Activated T-cell treated with anti-CD3 and anti-CD28 coated beads, Interleukin-2, amount 50 U/mL, for 72 hours (primary cell): ENCODE measurements at regions not wholly inside any gene's neighbourhood (a gene's known extent, or its start where the extent isn't known, plus 50 kb on each side); places are given as distances from the start of the nearest gene placed in this dataset.
A peak's percentile ranks its signal among the peaks of the same experiment; 100 is the strongest.
"Not testable (repeated sequence)": the region's sequence is repeated elsewhere in the genome, so short reads cannot be mapped to it uniquely, and the experiment has no call there.

Experiments used
- ATAC-seq, 2 donors: fragments of 150-1000 bp; cut with Tn5 transposase; replicated peaks in 1 of 2; 2 replicates each; pipeline ENCODE4 v1.10.0; 2021; ENCODE audit warnings: moderate library complexity in 2 of 2, mild to moderate bottlenecking in 1 of 2
- DNase-seq, 2 donors: peaks; one replicate each; pipeline ENCODE4 v3.0.0; 2021 to 2022; ENCODE audit warnings: mixed read lengths in 1 of 2
- H3K27ac Mint-ChIP-seq: one replicate; pipeline ENCODE4 v1.8.0; 2022; ENCODE audit warnings: mild to moderate bottlenecking, moderate library complexity, mixed read lengths
- H3K27me3 Mint-ChIP-seq: one replicate; pipeline ENCODE4 v1.8.0; 2022; ENCODE audit warnings: low read depth, mixed read lengths
- H3K36me3 Mint-ChIP-seq, 2 donors: one replicate each; pipeline ENCODE4 v1.8.0; 2022; ENCODE audit warnings: mixed read lengths in 2 of 2, mild to moderate bottlenecking in 1 of 2; ENCODE audit not compliant: insufficient read depth in 2 of 2
- H3K4me1 Mint-ChIP-seq: one replicate; pipeline ENCODE4 v1.8.0; 2022; ENCODE audit warnings: low read depth, mixed read lengths
- H3K4me3 Mint-ChIP-seq, 2 donors: one replicate each; pipeline ENCODE4 v1.8.0; 2022; ENCODE audit warnings: mild to moderate bottlenecking in 2 of 2, mixed read lengths in 2 of 2, moderate library complexity in 2 of 2
- H3K9me3 Mint-ChIP-seq, 2 donors: one replicate each; pipeline ENCODE4 v1.8.0; 2022; ENCODE audit warnings: mixed read lengths in 2 of 2

DNA sequence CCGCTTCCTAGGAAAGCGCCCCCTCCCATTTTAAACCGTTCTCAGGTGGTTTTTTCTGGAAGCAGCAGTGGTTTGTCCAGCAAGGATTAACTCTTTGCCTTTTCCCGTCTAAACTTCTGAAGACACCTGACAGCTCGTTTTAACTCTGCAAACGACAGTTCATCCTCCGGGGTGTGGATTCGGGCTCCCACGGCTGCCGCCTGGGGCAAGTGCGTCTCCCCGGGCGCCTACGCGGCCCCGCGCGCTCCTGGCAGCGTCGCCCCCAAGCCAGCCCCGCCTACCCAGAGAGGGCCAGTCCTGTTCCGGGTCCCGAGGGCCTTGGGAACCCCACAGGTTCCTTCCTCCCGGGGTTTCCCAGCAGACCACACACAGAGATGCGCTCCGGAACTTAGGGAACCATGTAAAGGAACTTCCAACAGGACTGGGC is 54.4 kb downstream of the PRR18 start:
- Mint-ChIP-seq H3K27me3 (peaks cover 52% of the 10 kb centered on the region), H3K4me3 (peak overlapping the region; percentile 71 to 80), H3K27ac (no peak overlapping the region), H3K4me1 (peaks cover 13% of the 10 kb centered on the region), H3K36me3 (peaks cover 0 to 2% of the 10 kb centered on the region in 2 donors), H3K9me3 (no peaks in the 10 kb centered on the region)
- DNase-seq: peak in 1 of 2 donors; percentile 15
- ATAC-seq: no peak

GRCh38 chr6:166253281-166253681 is 54.9 kb downstream of the PRR18 start:
- Mint-ChIP-seq H3K9me3 (no peaks in the 10 kb centered on the region), H3K4me3 (peak overlapping the region; percentile 71 to 80), H3K27ac (no peak overlapping the region), H3K36me3 (peaks cover 0 to 2% of the 10 kb centered on the region in 2 donors), H3K4me1 (peaks cover 8% of the 10 kb centered on the region), H3K27me3 (peaks cover 49% of the 10 kb centered on the region)
- ATAC-seq: peak; percentile 55 to 67
- peak in 1 of 2 donors; percentile 33 for DNase-seq

DNA sequence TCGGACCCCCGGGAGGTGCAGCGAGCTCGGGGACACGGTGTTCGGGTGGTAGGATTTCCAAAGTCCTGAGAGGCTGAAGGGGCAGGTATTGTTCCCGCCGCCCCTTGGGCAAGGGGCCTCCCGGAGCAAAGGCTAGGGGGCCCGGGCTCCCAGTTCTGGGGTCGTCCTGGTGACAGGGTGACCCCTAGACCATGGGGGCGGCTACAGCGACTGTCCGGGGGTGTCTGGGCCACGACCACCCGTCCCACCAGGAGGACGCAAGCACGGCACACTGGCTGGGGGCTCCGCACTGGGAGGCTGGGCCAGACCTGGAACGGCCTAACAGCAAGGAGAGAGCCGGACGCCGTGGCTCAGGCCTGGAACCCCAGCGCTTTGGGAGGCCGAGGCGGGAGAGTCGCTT is 55.6 kb downstream of the PRR18 start:
- H3K4me3 Mint-ChIP-seq: peak overlapping the region in 1 of 2 donors; percentile 80
- DNase-seq (no peak), ATAC-seq (no peak)
- H3K27ac Mint-ChIP-seq: no peak overlapping the region
- peaks cover 1% of the 10 kb centered on the region for H3K4me1 Mint-ChIP-seq
- no peaks in the 10 kb centered on the region for H3K9me3 Mint-ChIP-seq
- peaks cover 0 to 2% of the 10 kb centered on the region in 2 donors for H3K36me3 Mint-ChIP-seq
- H3K27me3 Mint-ChIP-seq: peaks cover 42% of the 10 kb centered on the region

DNA sequence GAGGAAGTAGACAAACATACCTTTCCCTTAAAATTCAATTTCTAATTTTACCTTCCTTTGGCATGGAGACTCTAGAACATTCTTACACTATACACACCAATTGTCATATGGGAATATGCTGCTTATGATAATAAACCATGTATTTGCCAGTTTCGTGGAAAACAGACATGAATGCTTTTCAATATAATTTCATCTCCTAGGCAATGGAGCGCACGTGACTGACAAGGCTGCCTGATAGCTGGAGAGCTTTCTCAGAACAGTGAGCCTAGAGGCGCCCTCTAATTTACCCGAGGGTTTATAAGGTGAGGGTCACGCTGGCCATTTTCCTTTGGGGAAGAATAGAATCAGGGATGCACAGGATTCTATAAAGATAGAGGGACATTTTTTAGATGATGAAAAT is 56.5 kb downstream of the PRR18 start:
- Mint-ChIP-seq H3K36me3 (peaks cover 0 to 2% of the 10 kb centered on the region in 2 donors), H3K27me3 (peaks cover 32% of the 10 kb centered on the region), H3K27ac (no peak overlapping the region), H3K4me3 (peak overlapping the region in 1 of 2 donors; percentile 37), H3K4me1 (no peaks in the 10 kb centered on the region), H3K9me3 (no peaks in the 10 kb centered on the region)
- DNase-seq (no peak), ATAC-seq (no peak)

DNA sequence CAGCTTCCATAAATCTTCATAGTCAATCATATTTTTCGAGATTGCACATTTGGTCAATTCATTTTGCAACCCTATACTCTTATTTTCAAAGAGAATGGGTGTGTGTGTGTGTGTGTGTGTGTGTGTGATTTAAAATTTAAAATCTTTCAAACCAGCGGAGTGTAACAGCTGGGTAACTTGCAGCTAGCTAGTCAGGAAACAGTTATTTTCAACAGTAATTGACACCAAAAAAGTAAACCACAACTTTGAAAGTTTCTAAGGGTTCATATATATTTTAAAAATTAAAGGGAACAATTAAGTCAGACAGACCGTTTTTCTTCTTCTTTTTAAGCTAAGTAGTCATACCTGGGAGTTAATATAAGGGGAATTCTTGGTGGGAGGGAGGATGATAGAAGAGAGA is 57.0 kb downstream of the PRR18 start:
- Mint-ChIP-seq H3K36me3 (peaks cover 0 to 2% of the 10 kb centered on the region in 2 donors), H3K4me1 (no peaks in the 10 kb centered on the region), H3K4me3 (no peak overlapping the region), H3K27ac (no peak overlapping the region), H3K9me3 (no peaks in the 10 kb centered on the region), H3K27me3 (peaks cover 31% of the 10 kb centered on the region)
- no peak for ATAC-seq
- no peak for DNase-seq

DNA sequence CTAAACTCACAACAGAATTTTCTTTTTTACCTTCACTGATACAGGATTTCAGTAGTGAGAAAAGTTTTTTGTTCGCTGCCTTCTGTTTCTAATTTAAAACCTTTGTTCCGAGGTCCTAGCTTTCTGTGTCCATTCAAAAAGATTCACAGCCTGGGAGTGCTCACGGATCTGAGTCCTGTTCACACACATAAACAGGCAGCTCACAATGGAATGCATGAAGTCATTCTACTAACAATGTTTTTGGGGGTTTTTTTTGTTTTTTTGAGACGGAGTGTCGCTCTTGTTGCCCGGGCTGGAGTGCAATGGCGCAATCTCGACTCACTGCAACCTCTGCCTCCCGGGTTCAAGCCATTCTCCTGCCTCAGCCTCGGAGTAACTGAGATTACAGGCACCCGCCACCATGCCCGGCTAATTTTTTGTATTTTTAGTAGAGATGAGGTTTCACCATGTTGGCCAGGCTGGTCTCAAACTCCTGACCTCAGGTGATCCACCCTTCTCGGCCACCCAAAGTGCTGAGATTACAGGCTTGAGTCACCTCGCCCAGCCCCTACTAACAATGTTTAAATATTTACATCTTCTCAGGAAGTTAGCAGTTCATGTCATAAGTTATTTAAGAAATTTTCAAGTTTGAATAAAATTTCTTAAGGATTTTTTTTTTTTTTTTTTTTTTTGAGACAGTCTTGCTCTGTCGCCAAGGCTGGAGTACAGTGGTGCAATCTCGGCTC is 59.0 kb downstream of the PRR18 start:
- not testable (repeated sequence) for ATAC-seq, DNase-seq, H3K36me3 Mint-ChIP-seq, H3K4me1 Mint-ChIP-seq, H3K9me3 Mint-ChIP-seq, H3K27ac Mint-ChIP-seq, H3K4me3 Mint-ChIP-seq
- peaks cover 18% of the 10 kb centered on the region for H3K27me3 Mint-ChIP-seq

DNA sequence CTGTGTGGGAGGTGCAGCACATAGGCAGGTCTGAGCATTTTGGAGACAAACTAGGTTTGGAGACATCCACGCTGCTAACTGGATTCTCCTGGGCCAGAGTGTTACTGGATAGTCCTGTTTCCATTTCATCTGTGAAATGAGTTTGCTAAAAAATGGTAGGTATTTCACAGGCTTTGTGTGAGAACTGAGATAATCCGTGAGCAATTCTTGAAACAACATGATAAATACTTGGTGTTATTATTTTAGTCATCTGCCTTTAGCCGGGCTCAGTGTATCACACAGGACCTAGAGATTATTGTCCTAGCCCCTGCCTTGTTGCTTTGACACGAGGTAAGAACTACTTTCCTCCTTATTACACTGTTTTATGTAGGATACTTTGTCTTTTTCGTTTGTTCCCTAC is 63.0 kb downstream of the PRR18 start:
- H3K27me3 Mint-ChIP-seq: peaks cover 10% of the 10 kb centered on the region
- no peaks in the 10 kb centered on the region for H3K36me3 Mint-ChIP-seq
- H3K9me3 Mint-ChIP-seq: no peaks in the 10 kb centered on the region
- DNase-seq (no peak), ATAC-seq (peak in 1 of 2 donors; percentile 55)
- peaks cover 16% of the 10 kb centered on the region for H3K4me1 Mint-ChIP-seq
- H3K4me3 Mint-ChIP-seq: peak overlapping the region; percentile 73 to 93
- peak overlapping the region; percentile 33 for H3K27ac Mint-ChIP-seq

GRCh38 chr6:166244353-166245045 is 63.7 kb downstream of the PRR18 start:
- DNase-seq: peak; percentile 42 to 56
- Mint-ChIP-seq H3K4me1 (peaks cover 16% of the 10 kb centered on the region), H3K9me3 (no peaks in the 10 kb centered on the region), H3K36me3 (no peaks in the 10 kb centered on the region), H3K27ac (peak overlapping the region; percentile 33), H3K4me3 (peak overlapping the region; percentile 73 to 93), H3K27me3 (peaks cover 15% of the 10 kb centered on the region)
- peak; percentile 86 to 90 for ATAC-seq

- no peak overlapping the region for H3K4me3 Mint-ChIP-seq
- no peaks in the 10 kb centered on the region for H3K9me3 Mint-ChIP-seq
- no peak for DNase-seq
- no peaks in the 10 kb centered on the region for H3K36me3 Mint-ChIP-seq
- peaks cover 15% of the 10 kb centered on the region for H3K27me3 Mint-ChIP-seq
- peak in 1 of 2 donors; percentile 31 for ATAC-seq
- peaks cover 16% of the 10 kb centered on the region for H3K4me1 Mint-ChIP-seq
- H3K27ac Mint-ChIP-seq: no peak overlapping the region
These were observed 65.3 kb downstream of the PRR18 start for GRCh38 chr6:166242888-166243287.

DNA sequence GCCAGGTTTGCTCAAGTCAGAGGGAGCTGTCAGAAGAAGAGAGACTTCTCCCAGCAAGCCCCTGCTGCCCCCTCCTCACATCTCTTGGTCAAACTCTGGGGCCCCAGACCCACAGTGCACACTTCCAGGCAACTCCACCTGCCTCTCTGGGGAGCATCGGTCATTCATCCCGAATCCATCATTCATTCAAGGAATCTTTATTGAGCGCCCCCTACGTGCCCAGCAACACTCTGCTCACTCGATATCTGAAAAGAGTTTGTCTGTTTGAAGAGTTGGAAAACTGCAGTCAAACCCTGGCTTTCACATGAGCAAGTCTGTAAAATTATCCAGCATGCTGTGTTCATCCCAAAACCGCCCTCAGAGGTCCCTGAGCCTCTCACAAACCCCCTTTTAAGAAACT is 66.2 kb downstream of the PRR18 start:
- H3K4me3 Mint-ChIP-seq: no peak overlapping the region
- peaks cover 16% of the 10 kb centered on the region for H3K4me1 Mint-ChIP-seq
- DNase-seq: no peak
- H3K27me3 Mint-ChIP-seq: peaks cover 23% of the 10 kb centered on the region
- no peaks in the 10 kb centered on the region for H3K9me3 Mint-ChIP-seq
- ATAC-seq: no peak
- no peak overlapping the region for H3K27ac Mint-ChIP-seq
- H3K36me3 Mint-ChIP-seq: no peaks in the 10 kb centered on the region

GRCh38 chr6:166240889-166241288 is 67.3 kb downstream of the PRR18 start:
- Mint-ChIP-seq H3K36me3 (no peaks in the 10 kb centered on the region), H3K4me1 (peaks cover 16% of the 10 kb centered on the region), H3K9me3 (no peaks in the 10 kb centered on the region), H3K27ac (no peak overlapping the region), H3K27me3 (peaks cover 31% of the 10 kb centered on the region), H3K4me3 (no peak overlapping the region)
- no peak for DNase-seq
- no peak for ATAC-seq

DNA sequence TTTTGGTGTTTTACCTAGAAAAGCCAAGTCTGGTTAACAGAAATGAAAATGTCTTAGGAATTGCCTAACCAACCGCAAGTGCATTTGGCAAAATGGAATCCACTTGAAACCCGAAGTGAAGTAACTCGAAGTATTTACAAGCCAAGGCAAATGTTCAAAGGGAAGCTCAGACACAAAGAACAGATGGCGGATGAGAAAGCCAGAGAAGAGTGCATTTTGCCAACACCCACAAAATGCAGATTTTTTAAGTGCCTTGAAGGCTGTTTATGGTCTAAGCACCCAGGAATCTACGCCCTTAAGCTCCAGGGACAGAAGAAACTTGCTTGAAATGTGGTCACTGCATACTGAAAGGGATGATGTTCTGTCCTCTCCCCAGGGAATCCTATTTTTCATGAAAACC is 70.0 kb upstream of the TBXT start:
- Mint-ChIP-seq H3K27me3 (peaks cover 40% of the 10 kb centered on the region), H3K9me3 (no peaks in the 10 kb centered on the region), H3K27ac (no peak overlapping the region), H3K4me1 (peaks cover 10% of the 10 kb centered on the region), H3K4me3 (no peak overlapping the region), H3K36me3 (no peaks in the 10 kb centered on the region)
- no peak for ATAC-seq
- no peak for DNase-seq

DNA sequence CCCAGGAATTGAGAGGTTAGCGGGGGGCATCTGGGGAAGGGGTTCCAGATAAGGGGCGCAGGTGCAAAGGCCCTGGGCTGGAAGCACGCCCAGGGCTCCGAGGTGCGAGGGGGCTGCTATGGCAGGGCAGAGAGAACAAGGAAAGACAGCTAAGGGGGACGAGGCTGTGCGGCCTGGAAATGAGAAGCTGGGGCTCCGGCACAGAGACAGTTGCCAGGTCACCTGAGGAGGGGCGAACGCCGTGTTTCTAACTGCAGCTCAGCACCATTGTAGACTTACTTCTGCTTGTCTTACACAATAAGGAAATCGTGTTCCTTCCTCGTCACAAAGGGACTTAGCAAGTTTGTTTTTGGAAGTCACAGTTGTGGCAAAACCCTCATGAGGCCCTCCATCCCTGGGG is 68.9 kb upstream of the TBXT start:
- Mint-ChIP-seq H3K4me1 (peaks cover 13% of the 10 kb centered on the region), H3K27me3 (peaks cover 40% of the 10 kb centered on the region), H3K9me3 (no peaks in the 10 kb centered on the region), H3K4me3 (no peak overlapping the region), H3K36me3 (no peaks in the 10 kb centered on the region), H3K27ac (no peak overlapping the region)
- DNase-seq: no peak
- no peak for ATAC-seq
